ENCODE measurements at regions not wholly inside any gene's neighbourhood (a gene's known extent, or its start where the extent isn't known, plus 50 kb on each side); places are given as distances from the start of the nearest gene placed in this dataset.

GRCh38 chr6:102641426-102641825 is 1247.9 kb downstream of the GRIK2 start:
- DNase-seq (ENCODE audit: low read depth, low spot score) (no peak), FAIRE-seq (no peak), ATAC-seq (no peak)
- intact Hi-C loops (cut with micrococcal nuclease; ENCODE audit: unreplicated experiment) (no loop called here), in situ Hi-C loops (cut with MboI) (no loop called here)
- Histone ChIP-seq H3K36me3 (ENCODE audit: control insufficient read depth in 2 of 2, insufficient read depth in 2 of 2, low read length in 1 of 2) (no peaks in the 10 kb centered on the region), H3K79me2 (ENCODE audit: control insufficient read depth, insufficient read depth, low read length) (no peaks in the 10 kb centered on the region), H4K20me1 (ENCODE audit: control insufficient read depth, insufficient read depth) (no peaks in the 10 kb centered on the region), H3K27ac (ENCODE audit: control insufficient read depth, insufficient read depth) (no peak overlapping the region), H3K9ac (ENCODE audit: control insufficient read depth, insufficient read depth, low read length) (no peak overlapping the region), H3K4me3 (no peak overlapping the region), H3K4me2 (ENCODE audit: control insufficient read depth, insufficient read depth) (no peak overlapping the region), H3K27me3 (replicated peaks in 1 of 2; ENCODE audit: control insufficient read depth in 2 of 2, insufficient read depth in 2 of 2, low read length in 1 of 2) (no peaks in the 10 kb centered on the region), H3K9me3 (replicated peaks; ENCODE audit: control insufficient read depth, insufficient read depth, low read length) (no peaks in the 10 kb centered on the region), H2AFZ (ENCODE audit: control insufficient read depth, low read depth, low read length) (no peak overlapping the region), H3K4me1 (ENCODE audit: control insufficient read depth, insufficient read depth, low read length) (no peaks in the 10 kb centered on the region)
- SMC1A ChIA-PET (ENCODE audit: uncharacterized antibody, unreplicated experiment), result no interaction called here
- RAD21 ChIA-PET (ENCODE audit: unreplicated experiment), result no interaction called here
- no TSS peak for BruUV-seq (replicated peaks)
- TF ChIP-seq, protein P1, sequence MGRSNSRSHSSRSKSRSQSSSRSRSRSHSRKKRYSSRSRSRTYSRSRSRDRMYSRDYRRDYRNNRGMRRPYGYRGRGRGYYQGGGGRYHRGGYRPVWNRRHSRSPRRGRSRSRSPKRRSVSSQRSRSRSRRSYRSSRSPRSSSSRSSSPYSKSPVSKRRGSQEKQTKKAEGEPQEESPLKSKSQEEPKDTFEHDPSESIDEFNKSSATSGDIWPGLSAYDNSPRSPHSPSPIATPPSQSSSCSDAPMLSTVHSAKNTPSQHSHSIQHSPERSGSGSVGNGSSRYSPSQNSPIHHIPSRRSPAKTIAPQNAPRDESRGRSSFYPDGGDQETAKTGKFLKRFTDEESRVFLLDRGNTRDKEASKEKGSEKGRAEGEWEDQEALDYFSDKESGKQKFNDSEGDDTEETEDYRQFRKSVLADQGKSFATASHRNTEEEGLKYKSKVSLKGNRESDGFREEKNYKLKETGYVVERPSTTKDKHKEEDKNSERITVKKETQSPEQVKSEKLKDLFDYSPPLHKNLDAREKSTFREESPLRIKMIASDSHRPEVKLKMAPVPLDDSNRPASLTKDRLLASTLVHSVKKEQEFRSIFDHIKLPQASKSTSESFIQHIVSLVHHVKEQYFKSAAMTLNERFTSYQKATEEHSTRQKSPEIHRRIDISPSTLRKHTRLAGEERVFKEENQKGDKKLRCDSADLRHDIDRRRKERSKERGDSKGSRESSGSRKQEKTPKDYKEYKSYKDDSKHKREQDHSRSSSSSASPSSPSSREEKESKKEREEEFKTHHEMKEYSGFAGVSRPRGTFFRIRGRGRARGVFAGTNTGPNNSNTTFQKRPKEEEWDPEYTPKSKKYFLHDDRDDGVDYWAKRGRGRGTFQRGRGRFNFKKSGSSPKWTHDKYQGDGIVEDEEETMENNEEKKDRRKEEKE (IDR thresholded peaks at IDR 0.05), result no peak
- TF ChIP-seq ETV6 (conservative IDR thresholded peaks at IDR 0.05 in 1 of 2, IDR thresholded peaks at IDR 0.05 in 1 of 2; ENCODE audit: borderline replicate concordance in 1 of 2, low read depth in 1 of 2) (no peak), SMAD5 (IDR thresholded peaks at IDR 0.05; ENCODE audit: low read depth) (no peak), EZH2 (IDR thresholded peaks at IDR 0.05; ENCODE audit: borderline replicate concordance, control insufficient read depth, low read depth, low read length) (no peak), ZNF24 (IDR thresholded peaks at IDR 0.05) (no peak)
- TF ChIP-seq, protein P2, sequence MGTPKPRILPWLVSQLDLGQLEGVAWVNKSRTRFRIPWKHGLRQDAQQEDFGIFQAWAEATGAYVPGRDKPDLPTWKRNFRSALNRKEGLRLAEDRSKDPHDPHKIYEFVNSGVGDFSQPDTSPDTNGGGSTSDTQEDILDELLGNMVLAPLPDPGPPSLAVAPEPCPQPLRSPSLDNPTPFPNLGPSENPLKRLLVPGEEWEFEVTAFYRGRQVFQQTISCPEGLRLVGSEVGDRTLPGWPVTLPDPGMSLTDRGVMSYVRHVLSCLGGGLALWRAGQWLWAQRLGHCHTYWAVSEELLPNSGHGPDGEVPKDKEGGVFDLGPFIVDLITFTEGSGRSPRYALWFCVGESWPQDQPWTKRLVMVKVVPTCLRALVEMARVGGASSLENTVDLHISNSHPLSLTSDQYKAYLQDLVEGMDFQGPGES (IDR thresholded peaks at IDR 0.05), result no peak
- 2% methylated on average over 2 of the region's 2 CpGs for WGBS (ENCODE audit: insufficient coverage, insufficient replicate concordance, low lambda C conversion rate, missing lambda C conversion rate)
- CTCF ChIA-PET, result interaction anchor here (1.5 kb wide), 1 partner anchor 22 kb away, joined by 4 read pairs; no protein-coding TSS in a partner anchor
- POLR2A ChIA-PET, result no interaction called here
